ENCODE measurements at regions not wholly inside any gene's neighbourhood (a gene's known extent, or its start where the extent isn't known, plus 50 kb on each side); places are given as distances from the start of the nearest gene placed in this dataset.

- Histone ChIP-seq H3K4me1 (no peaks in the 10 kb centered on the region), H3K27me3 (ENCODE audit: low read depth) (peaks cover 99% of the 10 kb centered on the region), H3K9me3 (replicated peaks) (peaks cover 3% of the 10 kb centered on the region), H3K4me3 (no peak overlapping the region), H3K27ac (replicated peaks) (no peak overlapping the region), H3K36me3 (no peaks in the 10 kb centered on the region)
- TF ChIP-seq CTCF (IDR thresholded peaks at IDR 0.05; ENCODE audit: borderline replicate concordance) = no peak
- DNase-seq = no peak
- intact Hi-C loops (cut with micrococcal nuclease) = no loop called here
Observed at GRCh38 chr17:45693792-45694191, 90.3 kb upstream of the CRHR1 start.

DNA sequence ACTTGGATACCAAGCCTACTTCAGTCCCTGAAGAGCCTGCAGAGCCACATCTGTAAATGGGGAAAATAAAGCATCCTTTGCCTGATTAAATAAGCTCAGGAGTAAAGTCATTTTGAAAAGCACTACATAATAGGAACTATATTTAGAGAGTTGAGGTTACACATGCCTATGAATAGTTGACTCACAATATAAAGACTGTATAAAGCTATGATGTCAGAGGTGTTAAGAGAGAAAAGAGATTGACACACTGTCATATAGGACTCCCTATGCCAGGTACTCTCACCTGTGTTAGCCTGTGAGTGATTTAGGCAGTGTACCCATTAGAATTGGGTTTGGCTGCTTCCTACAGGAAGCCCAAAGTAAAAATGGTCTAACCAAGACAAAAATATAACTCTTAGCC, 87.7 kb upstream of the CRHR1 start:
- H3K27me3 ChIP-seq (ENCODE audit: low read depth) = peaks cover 97% of the 10 kb centered on the region
- no peaks in the 10 kb centered on the region for H3K36me3 ChIP-seq
- no peaks in the 10 kb centered on the region for H3K4me1 ChIP-seq
- no peak overlapping the region for H3K4me3 ChIP-seq
- DNase-seq = no peak
- intact Hi-C loops (cut with micrococcal nuclease) = no loop called here
- no peak overlapping the region for H3K27ac ChIP-seq (replicated peaks)
- H3K9me3 ChIP-seq (replicated peaks) = peaks cover 3% of the 10 kb centered on the region
- TF ChIP-seq CTCF (IDR thresholded peaks at IDR 0.05; ENCODE audit: borderline replicate concordance) = no peak

DNA sequence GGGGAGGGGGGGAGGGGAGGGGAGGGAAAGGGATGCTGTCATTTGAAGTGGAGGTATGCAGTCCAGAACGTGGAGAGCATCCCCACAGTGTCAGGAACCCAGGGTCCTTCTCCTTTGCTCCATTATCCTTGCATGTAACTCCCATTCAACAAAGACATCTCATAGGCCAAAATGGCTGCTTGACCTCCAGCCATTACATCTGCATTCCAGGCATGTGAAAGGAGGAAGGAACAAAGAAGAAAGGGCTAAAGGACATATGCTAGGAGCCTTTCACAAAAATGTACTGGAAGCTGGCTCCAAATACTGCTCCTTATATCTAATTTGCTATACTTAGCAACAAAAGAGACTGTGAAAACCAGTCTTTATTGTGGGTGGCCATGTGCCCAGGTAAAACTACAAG, 87.0 kb upstream of the CRHR1 start:
- DNase-seq = no peak
- Histone ChIP-seq H3K4me1 (no peaks in the 10 kb centered on the region), H3K36me3 (no peaks in the 10 kb centered on the region), H3K27me3 (ENCODE audit: low read depth) (peaks cover 97% of the 10 kb centered on the region), H3K9me3 (replicated peaks) (peaks cover 3% of the 10 kb centered on the region), H3K27ac (replicated peaks) (no peak overlapping the region), H3K4me3 (no peak overlapping the region)
- no peak for TF ChIP-seq CTCF (IDR thresholded peaks at IDR 0.05; ENCODE audit: borderline replicate concordance)
- intact Hi-C loops (cut with micrococcal nuclease) = no loop called here

- no peaks in the 10 kb centered on the region for H3K36me3 ChIP-seq
- H3K27ac ChIP-seq (replicated peaks) = no peak overlapping the region
- H3K4me3 ChIP-seq = no peak overlapping the region
- H3K9me3 ChIP-seq (replicated peaks) = peaks cover 3% of the 10 kb centered on the region
- no peak for TF ChIP-seq CTCF (IDR thresholded peaks at IDR 0.05; ENCODE audit: borderline replicate concordance)
- no peak for DNase-seq
- intact Hi-C loops (cut with micrococcal nuclease) = no loop called here
- H3K4me1 ChIP-seq = no peaks in the 10 kb centered on the region
- H3K27me3 ChIP-seq (ENCODE audit: low read depth) = peaks cover 95% of the 10 kb centered on the region
Observed at GRCh38 chr17:45700171-45701090, 83.7 kb upstream of the CRHR1 start.

DNA sequence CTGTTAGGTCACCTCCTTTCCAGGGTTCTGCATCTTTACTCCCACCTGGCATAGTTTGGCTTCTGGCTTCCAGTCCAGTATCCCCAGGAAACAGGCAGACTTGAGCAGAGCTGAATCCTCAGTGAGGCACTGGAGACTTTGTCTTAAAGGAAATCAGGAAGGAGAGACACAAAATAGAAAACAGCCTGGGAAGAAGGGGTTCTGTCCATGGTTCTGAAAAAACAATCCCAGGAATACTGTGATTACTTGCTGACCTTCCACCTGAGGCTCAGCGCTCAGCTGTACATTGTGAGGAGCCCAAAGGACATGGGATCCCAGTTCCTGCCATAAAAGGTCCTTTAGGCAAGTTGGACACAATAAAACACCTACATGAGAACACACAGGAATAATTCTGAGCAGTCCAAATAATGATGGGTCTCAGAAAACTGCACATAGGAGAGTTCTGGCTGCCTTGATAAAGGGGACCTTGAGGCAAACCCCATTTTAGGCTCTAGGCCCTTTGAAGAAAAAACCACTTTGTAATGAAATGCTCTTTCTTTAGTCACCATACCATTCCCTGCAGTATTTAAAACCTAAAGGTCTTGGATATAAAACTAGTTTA, 81.4 kb upstream of the CRHR1 start:
- Histone ChIP-seq H3K36me3 (no peaks in the 10 kb centered on the region), H3K4me3 (no peak overlapping the region), H3K4me1 (no peaks in the 10 kb centered on the region), H3K9me3 (replicated peaks) (no peaks in the 10 kb centered on the region), H3K27me3 (ENCODE audit: low read depth) (peaks cover 96% of the 10 kb centered on the region), H3K27ac (replicated peaks) (no peak overlapping the region)
- no peak for DNase-seq
- no peak for TF ChIP-seq CTCF (IDR thresholded peaks at IDR 0.05; ENCODE audit: borderline replicate concordance)
- intact Hi-C loops (cut with micrococcal nuclease) = no loop called here

Data from left ventricle myocardium inferior (tissue), 1 donor.